ENCODE measurements at regions not wholly inside any gene's neighbourhood (a gene's known extent, or its start where the extent isn't known, plus 50 kb on each side); places are given as distances from the start of the nearest gene placed in this dataset.

DNA sequence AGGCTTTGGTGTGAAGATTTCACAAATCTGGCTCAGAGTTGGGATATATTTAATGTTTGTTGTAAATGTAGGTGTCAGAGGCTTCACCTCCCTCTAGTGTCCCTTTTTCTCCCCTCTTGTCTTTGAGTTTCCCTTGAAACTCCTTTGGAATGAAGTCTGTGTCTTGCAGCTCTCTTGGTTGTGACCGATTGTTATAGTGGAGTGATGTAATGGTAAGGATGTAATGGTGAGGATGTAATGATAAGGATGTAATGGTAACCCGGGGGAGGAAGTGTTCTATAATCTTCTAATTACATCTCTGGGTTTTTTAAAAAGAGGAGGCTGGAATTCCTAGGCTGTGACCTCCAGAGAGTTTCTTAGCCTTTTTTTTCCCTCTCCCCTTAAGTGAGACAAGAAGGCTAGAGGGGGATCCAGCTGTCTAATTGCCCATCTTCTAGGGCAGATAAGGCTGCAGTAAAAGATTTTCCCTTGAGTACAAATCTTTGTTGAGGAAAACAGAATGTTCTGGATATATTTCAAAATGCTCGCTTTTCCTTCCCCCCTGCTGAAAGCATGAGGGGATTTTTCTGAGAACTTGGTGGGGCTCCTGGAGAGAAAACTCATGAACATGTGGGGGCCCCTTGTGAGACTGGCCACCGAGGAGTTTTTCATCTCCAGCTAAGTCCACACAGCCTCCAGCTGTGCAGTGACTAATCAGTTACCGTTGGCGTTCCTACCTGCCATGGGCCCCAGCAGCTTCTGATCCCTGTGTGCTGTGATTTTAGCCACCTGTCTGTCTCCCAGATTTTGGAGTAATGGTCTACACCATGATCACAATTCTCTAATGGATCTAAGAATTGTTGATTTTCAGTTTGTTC, 156.7 kb upstream of the PMEPA1 start:
- TF ChIP-seq, protein P1, sequence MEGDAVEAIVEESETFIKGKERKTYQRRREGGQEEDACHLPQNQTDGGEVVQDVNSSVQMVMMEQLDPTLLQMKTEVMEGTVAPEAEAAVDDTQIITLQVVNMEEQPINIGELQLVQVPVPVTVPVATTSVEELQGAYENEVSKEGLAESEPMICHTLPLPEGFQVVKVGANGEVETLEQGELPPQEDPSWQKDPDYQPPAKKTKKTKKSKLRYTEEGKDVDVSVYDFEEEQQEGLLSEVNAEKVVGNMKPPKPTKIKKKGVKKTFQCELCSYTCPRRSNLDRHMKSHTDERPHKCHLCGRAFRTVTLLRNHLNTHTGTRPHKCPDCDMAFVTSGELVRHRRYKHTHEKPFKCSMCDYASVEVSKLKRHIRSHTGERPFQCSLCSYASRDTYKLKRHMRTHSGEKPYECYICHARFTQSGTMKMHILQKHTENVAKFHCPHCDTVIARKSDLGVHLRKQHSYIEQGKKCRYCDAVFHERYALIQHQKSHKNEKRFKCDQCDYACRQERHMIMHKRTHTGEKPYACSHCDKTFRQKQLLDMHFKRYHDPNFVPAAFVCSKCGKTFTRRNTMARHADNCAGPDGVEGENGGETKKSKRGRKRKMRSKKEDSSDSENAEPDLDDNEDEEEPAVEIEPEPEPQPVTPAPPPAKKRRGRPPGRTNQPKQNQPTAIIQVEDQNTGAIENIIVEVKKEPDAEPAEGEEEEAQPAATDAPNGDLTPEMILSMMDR (IDR thresholded peaks at IDR 0.05 in 4 of 5, conservative IDR thresholded peaks at IDR 0.05 in 1 of 5): no peak
- TF ChIP-seq POLR2A (IDR thresholded peaks at IDR 0.05): no peak
- in situ Hi-C loops (cut with MboI; ENCODE audit: low sequenced_read_pairs in 4 of 4): no loop called here
- no peaks in the 10 kb centered on the region for H3K4me1 ChIP-seq
- no peak for ATAC-seq
- intact Hi-C loops (cut with DNase I; ENCODE audit: low total_unique reads): no loop called here
- H3K4me3 ChIP-seq: no peak overlapping the region
- no peaks in the 10 kb centered on the region for H3K9me3 ChIP-seq
- no peaks in the 10 kb centered on the region for H3K36me3 ChIP-seq
- H3K27me3 ChIP-seq: no peaks in the 10 kb centered on the region
- no peak overlapping the region for H3K27ac ChIP-seq
- no peak for DNase-seq

DNA sequence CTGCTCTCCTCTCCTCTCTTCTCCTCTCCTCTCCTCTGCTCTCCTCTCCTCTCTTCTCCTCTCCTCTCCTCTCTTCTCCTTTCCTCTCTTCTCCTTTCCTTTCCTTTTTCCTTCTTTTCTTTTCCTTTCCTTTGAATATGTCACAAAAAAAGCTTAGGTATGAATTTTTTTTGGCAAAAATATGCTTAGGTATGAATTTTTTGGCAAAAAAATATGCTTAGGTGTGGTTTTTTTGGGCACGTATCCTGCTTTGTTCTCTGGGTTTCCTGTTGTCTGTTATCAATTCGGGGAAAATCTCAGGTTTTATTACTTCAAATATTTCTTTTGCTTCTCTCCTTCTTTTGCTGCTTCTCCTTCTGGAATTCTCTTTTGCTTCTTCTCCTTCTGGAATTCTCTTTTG, 155.5 kb upstream of the PMEPA1 start:
- Histone ChIP-seq H3K4me3 (no peak overlapping the region), H3K27me3 (no peaks in the 10 kb centered on the region), H3K4me1 (no peaks in the 10 kb centered on the region), H3K27ac (no peak overlapping the region), H3K9me3 (no peaks in the 10 kb centered on the region), H3K36me3 (no peaks in the 10 kb centered on the region)
- ATAC-seq (no peak), DNase-seq (no peak)
- intact Hi-C loops (cut with DNase I; ENCODE audit: low total_unique reads): no loop called here
- in situ Hi-C loops (cut with MboI; ENCODE audit: low sequenced_read_pairs in 4 of 4): no loop called here
- no peak for TF ChIP-seq POLR2A (IDR thresholded peaks at IDR 0.05)
- TF ChIP-seq, protein P1 (IDR thresholded peaks at IDR 0.05 in 4 of 5, conservative IDR thresholded peaks at IDR 0.05 in 1 of 5): no peak

DNA sequence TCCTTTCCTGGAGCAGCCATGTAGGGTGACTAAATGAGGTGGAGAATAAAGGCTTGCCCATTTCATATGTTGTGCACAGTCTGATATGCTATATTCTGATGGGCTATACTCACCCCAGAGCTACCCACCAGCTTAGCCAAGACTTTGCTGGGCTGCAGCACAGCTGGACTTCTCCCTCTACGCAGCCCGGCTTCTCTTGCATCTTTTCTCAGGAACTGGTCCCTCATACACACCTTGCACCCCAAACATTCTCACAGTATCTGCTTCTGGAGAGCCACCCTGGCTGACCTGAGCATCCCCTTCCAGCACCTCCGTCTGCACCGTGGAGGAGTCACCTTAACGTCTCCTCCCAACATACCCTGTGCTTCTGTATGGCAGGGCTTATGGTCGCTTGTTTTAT, 150.8 kb upstream of the PMEPA1 start:
- no peak for DNase-seq
- H3K27ac ChIP-seq: no peak overlapping the region
- ATAC-seq: no peak
- in situ Hi-C loops (cut with MboI; ENCODE audit: low sequenced_read_pairs in 4 of 4): no loop called here
- no peaks in the 10 kb centered on the region for H3K36me3 ChIP-seq
- TF ChIP-seq, protein P1 (IDR thresholded peaks at IDR 0.05 in 4 of 5, conservative IDR thresholded peaks at IDR 0.05 in 1 of 5): no peak
- no peak for TF ChIP-seq POLR2A (IDR thresholded peaks at IDR 0.05)
- no peak overlapping the region for H3K4me3 ChIP-seq
- no peaks in the 10 kb centered on the region for H3K9me3 ChIP-seq
- H3K27me3 ChIP-seq: no peaks in the 10 kb centered on the region
- H3K4me1 ChIP-seq: no peaks in the 10 kb centered on the region
- intact Hi-C loops (cut with DNase I; ENCODE audit: low total_unique reads): no loop called here

DNA sequence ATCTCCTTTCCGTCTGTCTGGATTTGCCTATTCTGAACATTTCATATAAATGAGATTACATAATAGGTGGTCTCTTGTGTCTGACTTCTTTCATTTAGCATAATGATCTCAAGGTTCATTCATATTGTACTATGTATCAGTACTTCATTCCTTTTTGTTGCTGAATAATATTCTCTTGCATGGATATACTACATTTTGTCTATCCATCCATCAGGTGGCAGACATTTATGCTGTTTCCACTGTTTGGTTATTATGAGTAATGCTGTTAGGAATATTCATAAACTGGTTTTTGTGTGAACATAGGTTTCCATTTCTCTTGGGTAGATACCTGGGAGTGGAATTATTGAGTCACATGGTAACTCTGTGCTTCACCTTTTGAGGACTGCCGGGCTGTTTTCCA, 148.2 kb upstream of the PMEPA1 start:
- intact Hi-C loops (cut with DNase I; ENCODE audit: low total_unique reads): no loop called here
- H3K4me3 ChIP-seq: no peak overlapping the region
- no peak overlapping the region for H3K27ac ChIP-seq
- no peaks in the 10 kb centered on the region for H3K4me1 ChIP-seq
- ATAC-seq: no peak
- in situ Hi-C loops (cut with MboI; ENCODE audit: low sequenced_read_pairs in 4 of 4): no loop called here
- no peaks in the 10 kb centered on the region for H3K27me3 ChIP-seq
- no peak for DNase-seq
- no peaks in the 10 kb centered on the region for H3K36me3 ChIP-seq
- no peak for TF ChIP-seq POLR2A (IDR thresholded peaks at IDR 0.05)
- TF ChIP-seq, protein P1 (IDR thresholded peaks at IDR 0.05 in 4 of 5, conservative IDR thresholded peaks at IDR 0.05 in 1 of 5): no peak
- no peaks in the 10 kb centered on the region for H3K9me3 ChIP-seq
